GM12891 (cell line): ENCODE measurements at regions not wholly inside any gene's neighbourhood (a gene's known extent, or its start where the extent isn't known, plus 50 kb on each side); places are given as distances from the start of the nearest gene placed in this dataset.
"Not testable (repeated sequence)": the region's sequence is repeated elsewhere in the genome, so short reads cannot be mapped to it uniquely, and the experiment has no call there.

Source experiments
- PAX5 ChIP-seq: IDR thresholded peaks from 2 replicates; pipeline ENCODE4 v1.6.1; 2011; ENCODE audit warnings: low read length, moderate library complexity, mild to moderate bottlenecking; ENCODE audit not compliant: insufficient read depth, severe bottlenecking
- POLR2A ChIP-seq: IDR thresholded peaks from 2 replicates; pipeline ENCODE4 v1.6.1; 2011; ENCODE audit warnings: low read depth, low read length, control low read depth
- POLR2AphosphoS5 ChIP-seq: IDR thresholded peaks from 2 replicates; pipeline ENCODE4 v1.6.1; 2011; ENCODE audit warnings: low read depth, low read length, control low read depth
- SPI1 ChIP-seq: IDR thresholded peaks from 2 replicates; pipeline ENCODE4 v1.6.1; 2011; ENCODE audit warnings: low read depth, low read length, control low read depth

DNA sequence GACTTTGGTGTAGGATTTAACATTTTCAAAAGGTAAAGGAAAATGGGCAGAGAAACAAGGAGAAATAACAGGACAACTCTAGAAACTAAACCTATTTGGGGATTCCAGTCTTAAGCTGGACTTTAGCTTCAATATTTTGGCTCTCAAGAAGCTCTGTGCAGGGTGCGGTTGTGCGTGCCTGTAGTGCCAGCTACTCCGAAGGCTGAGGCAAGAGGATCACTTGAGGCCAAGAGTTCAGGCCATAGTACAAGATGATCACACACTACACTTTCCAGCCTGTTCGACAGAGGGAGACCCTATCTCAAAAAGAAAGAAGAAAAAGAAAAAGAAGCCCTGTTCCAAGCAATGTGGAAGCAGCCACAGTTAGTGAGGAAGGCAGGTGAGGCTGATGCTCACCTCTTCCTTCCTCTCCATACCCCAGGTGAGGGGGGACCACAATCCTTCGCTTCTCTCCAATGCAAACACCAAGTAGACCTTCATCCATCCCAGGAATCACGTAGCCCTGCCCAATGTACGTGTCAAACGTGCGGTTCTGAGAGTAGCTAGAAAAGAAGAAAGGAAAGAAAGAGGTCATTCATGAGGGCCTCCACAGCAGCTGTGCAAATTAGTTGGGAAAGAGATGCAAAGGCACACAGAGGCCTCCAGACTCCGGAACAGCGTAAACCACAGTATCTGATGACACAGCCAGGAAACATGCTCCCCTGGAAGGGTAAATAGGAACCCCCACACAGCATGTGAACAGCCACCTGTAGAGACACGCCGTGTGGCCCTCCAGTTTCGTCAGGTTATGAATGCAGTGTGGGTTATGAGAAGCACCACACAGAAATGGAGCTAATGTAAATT is 126.5 kb upstream of the VOPP1 start:
- not testable (repeated sequence) for TF ChIP-seq POLR2A, SPI1, POLR2AphosphoS5, PAX5
